A673 (cell line): ENCODE measurements at regions not wholly inside any gene's neighbourhood (a gene's known extent, or its start where the extent isn't known, plus 50 kb on each side); places are given as distances from the start of the nearest gene placed in this dataset.
A peak's percentile ranks its signal among the peaks of the same experiment; 100 is the strongest.

Source experiments
- BruUV-seq: library from RNA; stranded (reverse); fragments of 400-500 nt; replicated peaks from 2 replicates; lab custom pipeline; 2021; lab: Mats Ljungman, UMichigan
- CTCF ChIA-PET: fragments of 300-600 bp; sonication (Branson Sonifier 250); formaldehyde crosslinking; loops from one replicate; lab custom pipeline; 2022; ENCODE audit warnings: antibody characterized with exemption; lab: Charles Lee
- POLR2A ChIA-PET: fragments of 300-600 bp; sonication (Branson Sonifier 250); formaldehyde crosslinking; loops from one replicate; lab custom pipeline; 2022; ENCODE audit warnings: antibody characterized with exemption; ENCODE audit not compliant: low non-redundant PET; lab: Charles Lee
- DNase-seq: peaks from one replicate; pipeline ENCODE4 v3.0.0-alpha.2; 2015; ENCODE audit warnings: low spot score
- H3K27ac ChIP-seq: fragments of 200-600 bp; sonication (generic); 2 replicates; pipeline ENCODE4 v1.5.1; 2016; ENCODE audit warnings: mixed run types, low read depth, mild to moderate bottlenecking, mixed read lengths, antibody characterized with exemption, low read length; ENCODE audit not compliant: poor library complexity, severe bottlenecking
- H3K27me3 ChIP-seq: fragments of 200-600 bp; sonication (generic); replicated peaks from 2 replicates; pipeline ENCODE4 v1.6.1; 2017; ENCODE audit warnings: mixed run types, low read depth, mild to moderate bottlenecking, mixed read lengths, antibody characterized with exemption, low read length; ENCODE audit not compliant: insufficient read depth, poor library complexity
- H3K36me3 ChIP-seq: fragments of 200-600 bp; sonication (generic); 2 replicates; pipeline ENCODE4 v1.6.1; 2016; ENCODE audit warnings: mixed run types, mild to moderate bottlenecking, mixed read lengths, antibody characterized with exemption, low read length; ENCODE audit not compliant: insufficient read depth, poor library complexity, severe bottlenecking
- H3K4me1 ChIP-seq: fragments of 200-600 bp; sonication (generic); 2 replicates; pipeline ENCODE4 v1.6.1; 2017; ENCODE audit warnings: mixed run types, mild to moderate bottlenecking, mixed read lengths, antibody characterized with exemption, low read length; ENCODE audit not compliant: insufficient read depth, poor library complexity, severe bottlenecking
- H3K4me3 ChIP-seq: fragments of 200-600 bp; sonication (generic); 2 replicates; pipeline ENCODE4 v1.5.1; 2016; ENCODE audit warnings: low read depth, mixed run types, mild to moderate bottlenecking, mixed read lengths, low read length; ENCODE audit not compliant: poor library complexity, severe bottlenecking
- H3K9me3 ChIP-seq: fragments of 200-600 bp; sonication (generic); 2 replicates; pipeline ENCODE4 v1.6.1; 2016; ENCODE audit warnings: mixed run types, low read depth, mild to moderate bottlenecking, mixed read lengths, antibody characterized with exemption, low read length; ENCODE audit not compliant: poor library complexity, severe bottlenecking
- CTCF ChIP-seq: fragments of 300-800, 200-600 bp; sonication (generic); conservative IDR thresholded peaks from 2 replicates; pipeline ENCODE4 v1.5.1; 2017; ENCODE audit warnings: low read depth, mild to moderate bottlenecking, antibody characterized with exemption, low read length, moderate library complexity, mixed read lengths
- EZH2 ChIP-seq: fragments of 200-600 bp; sonication (generic); IDR thresholded peaks from 2 replicates; pipeline ENCODE4 v1.6.1; 2017; ENCODE audit warnings: borderline replicate concordance, low read depth, mild to moderate bottlenecking, mixed read lengths, antibody characterized with exemption, low read length; ENCODE audit not compliant: poor library complexity, severe bottlenecking
- intact Hi-C: fragments of 100-400 bp; cut with micrococcal nuclease; formaldehyde crosslinking; loops from one replicate; pipeline ENCODE4 v1.10.0; 2022; ENCODE audit not compliant: unreplicated experiment

GRCh38 chr1:48052923-48053291, 55.7 kb upstream of the TRABD2B start:
- ChIA-PET CTCF (interaction anchor here (1.0 kb wide), 1 partner anchor 9 kb away, joined by 3 read pairs; no protein-coding TSS in a partner anchor), POLR2A (no interaction called here)
- H3K4me3 ChIP-seq = no peak overlapping the region
- TF ChIP-seq CTCF (no peak), EZH2 (no peak)
- DNase-seq = no peak
- H3K27ac ChIP-seq = no peak overlapping the region
- H3K27me3 ChIP-seq = peaks cover 34% of the 10 kb centered on the region
- H3K36me3 ChIP-seq = no peaks in the 10 kb centered on the region
- intact Hi-C loops = loop anchor here (10.0 kb wide), 1 partner anchor 318 kb away; no protein-coding TSS in a partner anchor
- peaks cover 27% of the 10 kb centered on the region for H3K4me1 ChIP-seq
- no peaks in the 10 kb centered on the region for H3K9me3 ChIP-seq
- BruUV-seq = no TSS peak

GRCh38 chr1:48051466-48052126, 54.4 kb upstream of the TRABD2B start:
- CTCF ChIA-PET = interaction anchor here (1.0 kb wide), 1 partner anchor 10 kb away, joined by 3 read pairs; no protein-coding TSS in a partner anchor
- intact Hi-C loops = loop anchor here (10.0 kb wide), 1 partner anchor 317 kb away; no protein-coding TSS in a partner anchor
- no peaks in the 10 kb centered on the region for H3K36me3 ChIP-seq
- POLR2A ChIA-PET = no interaction called here
- no TSS peak for BruUV-seq
- H3K9me3 ChIP-seq = no peaks in the 10 kb centered on the region
- no peak overlapping the region for H3K4me3 ChIP-seq
- peaks cover 25% of the 10 kb centered on the region for H3K4me1 ChIP-seq
- TF ChIP-seq EZH2 (no peak), CTCF (no peak)
- peak; percentile 21 for DNase-seq
- H3K27me3 ChIP-seq = peaks cover 34% of the 10 kb centered on the region
- H3K27ac ChIP-seq = no peak overlapping the region

DNA sequence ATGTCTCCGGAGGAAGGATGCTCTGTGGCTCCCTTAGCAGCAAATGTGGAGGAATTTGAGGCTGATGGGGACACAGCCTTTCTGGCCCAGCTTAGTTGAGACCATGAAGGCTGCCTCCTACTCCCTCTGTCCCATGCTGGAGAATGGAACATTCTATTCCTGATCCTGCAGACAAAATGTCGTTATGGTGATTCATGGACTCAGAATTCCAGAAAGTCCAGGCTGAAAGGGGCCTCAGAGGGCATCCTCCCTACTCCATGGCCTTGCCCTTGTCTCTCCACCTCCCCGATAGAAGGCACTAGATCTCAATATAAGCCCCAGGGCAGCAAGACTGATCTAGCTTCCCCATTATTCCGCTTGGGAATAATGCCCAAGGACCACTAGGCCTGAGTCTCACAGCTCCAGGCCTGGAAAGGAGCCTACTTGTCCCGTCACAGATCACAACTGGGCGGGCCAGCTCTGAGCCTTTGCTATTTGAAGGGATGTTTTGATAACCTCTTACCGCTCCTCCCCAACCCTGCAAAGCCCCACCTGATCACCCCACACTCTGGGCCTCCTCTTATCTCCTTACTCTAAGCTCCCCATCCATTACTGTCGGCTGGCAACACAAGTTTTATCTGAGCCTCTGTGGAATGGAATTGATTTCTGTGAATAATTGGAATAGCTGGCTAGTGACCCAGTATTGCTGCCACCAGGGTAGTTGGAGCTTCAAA, 52.8 kb upstream of the TRABD2B start:
- DNase-seq = no peak
- CTCF ChIA-PET = no interaction called here
- no peak for TF ChIP-seq EZH2
- TF ChIP-seq CTCF = no peak
- Histone ChIP-seq H3K4me3 (no peak overlapping the region), H3K9me3 (no peaks in the 10 kb centered on the region), H3K4me1 (peaks cover 25% of the 10 kb centered on the region), H3K27ac (no peak overlapping the region), H3K27me3 (peaks cover 23% of the 10 kb centered on the region), H3K36me3 (no peaks in the 10 kb centered on the region)
- POLR2A ChIA-PET = no interaction called here
- BruUV-seq = no TSS peak
- intact Hi-C loops = loop anchor here (10.0 kb wide), 1 partner anchor 315 kb away; no protein-coding TSS in a partner anchor
